Adrenal gland (tissue), 5 donors: ENCODE measurements at regions not wholly inside any gene's neighbourhood (a gene's known extent, or its start where the extent isn't known, plus 50 kb on each side); places are given as distances from the start of the nearest gene placed in this dataset.

ENCODE experiments used
- CTCF ChIP-seq, 6 experiments: fragments of 450-650 bp in 4 of 6; fragments of 200-600 bp in 2 of 6; sonication (generic) in 1 of 6; IDR thresholded peaks; 1 replicate in 5 of 6; 2 replicates in 1 of 6; pipeline versions ENCODE4 v1.5.1 to v1.8.0; 2016 to 2021; ENCODE audit warnings: antibody characterized with exemption in 6 of 6, mild to moderate bottlenecking in 2 of 6, moderate library complexity in 1 of 6
- POLR2A ChIP-seq, 2 donors: fragments of 450-650 bp; IDR thresholded peaks; one replicate each; pipeline ENCODE4 v1.6.1; 2017; ENCODE audit warnings: antibody characterized with exemption in 2 of 2, mild to moderate bottlenecking in 2 of 2, moderate library complexity in 1 of 2
- donor health status: DM: no; HTN: no; CAD: no.

DNA sequence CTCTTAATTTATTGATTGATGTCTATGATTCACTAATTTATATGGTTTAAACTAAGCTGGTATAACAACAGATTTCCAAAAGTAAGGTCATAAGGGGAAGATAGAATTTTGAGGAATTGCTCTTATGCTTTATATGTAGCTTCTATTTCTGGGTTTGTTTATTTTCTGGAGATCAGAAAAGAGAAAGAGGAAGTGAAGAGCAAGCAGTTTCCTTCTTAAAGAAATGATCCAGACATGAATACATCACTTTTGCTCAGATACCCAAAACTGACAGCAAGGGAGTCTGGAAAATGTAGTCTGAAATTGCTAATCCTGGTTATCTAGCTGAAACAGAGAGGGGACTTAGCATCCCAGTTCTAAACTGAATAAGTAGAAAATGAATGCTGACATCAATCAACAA is 912.5 kb upstream of the CRIM1 start:
- TF ChIP-seq POLR2A (IDR thresholded peaks at IDR 0.05) (no peak), CTCF (IDR thresholded peaks at IDR 0.05) (no peak)
